DOHH2 (cell line): ENCODE measurements at regions not wholly inside any gene's neighbourhood (a gene's known extent, or its start where the extent isn't known, plus 50 kb on each side); places are given as distances from the start of the nearest gene placed in this dataset.

Experiments used
- H3F3A ChIP-seq: fragments of 200-600 bp; sonication (generic), shearing (Covaris generic); 2 replicates; pipeline ENCODE4 v1.6.0; 2016; ENCODE audit warnings: antibody characterized with exemption, mild to moderate bottlenecking; ENCODE audit not compliant: control insufficient read depth, insufficient read depth
- H3K27ac ChIP-seq: fragments of 200-600 bp; sonication (generic); 2 replicates; pipeline ENCODE4 v1.5.1; 2014; ENCODE audit warnings: low read depth, mild to moderate bottlenecking, low read length, moderate library complexity
- H3K27me3 ChIP-seq: fragments of 200-600 bp; sonication (generic); 2 replicates; pipeline ENCODE4 v1.6.1; 2014; ENCODE audit warnings: mild to moderate bottlenecking, low read length, mixed read lengths; ENCODE audit not compliant: control insufficient read depth
- H3K36me3 ChIP-seq: fragments of 200-600 bp; sonication (generic); 2 replicates; pipeline ENCODE4 v1.6.1; 2014; ENCODE audit warnings: mild to moderate bottlenecking, low read length, moderate library complexity, mixed read lengths; ENCODE audit not compliant: control insufficient read depth
- H3K4me1 ChIP-seq: fragments of 200-600 bp; sonication (generic); 2 replicates; pipeline ENCODE4 v1.6.1; 2014; ENCODE audit warnings: mild to moderate bottlenecking, low read length, mixed read lengths; ENCODE audit not compliant: control insufficient read depth
- H3K4me2 ChIP-seq: fragments of 200-600 bp; sonication (generic); 2 replicates; pipeline ENCODE4 v1.6.0; 2014; ENCODE audit warnings: mild to moderate bottlenecking, low read length, moderate library complexity
- H3K4me3 ChIP-seq: fragments of 200-600 bp; sonication (generic); 2 replicates; pipeline ENCODE4 v1.5.1; 2014; ENCODE audit warnings: mild to moderate bottlenecking, low read length, mixed read lengths
- H3K79me2 ChIP-seq: fragments of 200-600 bp; sonication (generic); 2 replicates; pipeline ENCODE4 v1.6.1; 2014; ENCODE audit warnings: mild to moderate bottlenecking, low read length, mixed read lengths; ENCODE audit not compliant: control insufficient read depth
- H3K9me2 ChIP-seq: fragments of 200-600 bp; sonication (generic); replicated peaks from 2 replicates; pipeline ENCODE4 v1.6.1; 2014; ENCODE audit warnings: mild to moderate bottlenecking, low read length, mixed read lengths; ENCODE audit not compliant: control insufficient read depth
- H3K9me3 ChIP-seq: fragments of 200-600 bp; sonication (generic); 2 replicates; pipeline ENCODE4 v1.6.1; 2014; ENCODE audit warnings: antibody characterized with exemption, low read length, mixed read lengths; ENCODE audit not compliant: control insufficient read depth, insufficient read depth
- H4K20me1 ChIP-seq: fragments of 200-600 bp; sonication (generic); 2 replicates; pipeline ENCODE4 v1.6.0; 2014; ENCODE audit warnings: low read depth, mild to moderate bottlenecking, antibody characterized with exemption, low read length, moderate library complexity; ENCODE audit not compliant: control insufficient read depth, insufficient read depth
- CTCF ChIP-seq: fragments of 200-600 bp; sonication (generic); IDR thresholded peaks from one replicate; pipeline ENCODE4 v1.5.1; 2014; ENCODE audit warnings: antibody characterized with exemption, mild to moderate bottlenecking, low read depth, low read length; ENCODE audit not compliant: poor library complexity, severe bottlenecking
- EZH2phosphoT487 ChIP-seq: fragments of 200-600 bp; sonication (generic); IDR thresholded peaks from 2 replicates; pipeline ENCODE4 v1.6.1; 2017; ENCODE audit warnings: borderline replicate concordance, mild to moderate bottlenecking, antibody characterized with exemption, low read length, moderate library complexity, mixed read lengths

- H3F3A ChIP-seq: no peaks in the 10 kb centered on the region
- H3K4me3 ChIP-seq: no peak overlapping the region
- H3K27ac ChIP-seq: no peak overlapping the region
- H3K4me1 ChIP-seq: no peaks in the 10 kb centered on the region
- H4K20me1 ChIP-seq: no peaks in the 10 kb centered on the region
- H3K9me2 ChIP-seq: no peaks in the 10 kb centered on the region
- no peaks in the 10 kb centered on the region for H3K9me3 ChIP-seq
- H3K4me2 ChIP-seq: no peak overlapping the region
- no peaks in the 10 kb centered on the region for H3K79me2 ChIP-seq
- H3K36me3 ChIP-seq: no peaks in the 10 kb centered on the region
- H3K27me3 ChIP-seq: no peaks in the 10 kb centered on the region
- TF ChIP-seq EZH2phosphoT487 (no peak), CTCF (no peak)
Observed at GRCh38 chr16:51898872-51899271, 648.1 kb downstream of the TOX3 start.

GRCh38 chr16:51896013-51896412 is 650.9 kb downstream of the TOX3 start:
- Histone ChIP-seq H3K79me2 (no peaks in the 10 kb centered on the region), H3K4me2 (no peak overlapping the region), H3F3A (no peaks in the 10 kb centered on the region), H3K4me1 (no peaks in the 10 kb centered on the region), H4K20me1 (no peaks in the 10 kb centered on the region), H3K4me3 (no peak overlapping the region), H3K27me3 (no peaks in the 10 kb centered on the region), H3K9me3 (no peaks in the 10 kb centered on the region), H3K36me3 (no peaks in the 10 kb centered on the region), H3K9me2 (no peaks in the 10 kb centered on the region), H3K27ac (no peak overlapping the region)
- no peak for TF ChIP-seq CTCF
- TF ChIP-seq EZH2phosphoT487: no peak

GRCh38 chr16:51892293-51893007 is 654.5 kb downstream of the TOX3 start:
- Histone ChIP-seq H3F3A (no peaks in the 10 kb centered on the region), H3K27ac (no peak overlapping the region), H3K27me3 (no peaks in the 10 kb centered on the region), H3K79me2 (no peaks in the 10 kb centered on the region), H4K20me1 (no peaks in the 10 kb centered on the region), H3K36me3 (no peaks in the 10 kb centered on the region), H3K4me3 (no peak overlapping the region), H3K9me3 (no peaks in the 10 kb centered on the region), H3K9me2 (no peaks in the 10 kb centered on the region), H3K4me1 (no peaks in the 10 kb centered on the region), H3K4me2 (no peak overlapping the region)
- TF ChIP-seq EZH2phosphoT487 (no peak), CTCF (no peak)
